ENCODE measurements at regions not wholly inside any gene's neighbourhood (a gene's known extent, or its start where the extent isn't known, plus 50 kb on each side); places are given as distances from the start of the nearest gene placed in this dataset.
"Not testable (repeated sequence)": the region's sequence is repeated elsewhere in the genome, so short reads cannot be mapped to it uniquely, and the experiment has no call there.

DNA sequence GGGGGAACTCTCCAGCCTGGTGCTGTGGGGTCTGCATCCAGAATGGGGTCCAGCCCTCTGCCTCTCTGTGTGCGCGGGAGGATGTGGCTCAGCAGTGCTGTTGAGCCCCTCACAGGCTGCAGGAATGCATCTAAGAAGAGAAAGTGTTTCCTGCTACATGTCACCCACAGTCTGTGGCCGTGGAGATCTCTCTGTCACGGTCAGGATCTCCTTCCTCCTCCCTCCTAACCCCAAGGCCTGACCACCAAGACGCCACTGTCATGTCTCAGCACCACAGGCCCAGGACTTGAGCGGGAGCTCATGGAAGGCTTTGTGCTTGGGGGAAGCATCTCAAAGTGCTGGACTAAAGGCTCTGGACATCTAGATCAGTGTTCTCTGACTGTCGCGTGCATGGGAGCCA is 90.1 kb downstream of the SREK1 start:
- DNase-seq (ENCODE audit: low read depth, low spot score), result no peak

DNA sequence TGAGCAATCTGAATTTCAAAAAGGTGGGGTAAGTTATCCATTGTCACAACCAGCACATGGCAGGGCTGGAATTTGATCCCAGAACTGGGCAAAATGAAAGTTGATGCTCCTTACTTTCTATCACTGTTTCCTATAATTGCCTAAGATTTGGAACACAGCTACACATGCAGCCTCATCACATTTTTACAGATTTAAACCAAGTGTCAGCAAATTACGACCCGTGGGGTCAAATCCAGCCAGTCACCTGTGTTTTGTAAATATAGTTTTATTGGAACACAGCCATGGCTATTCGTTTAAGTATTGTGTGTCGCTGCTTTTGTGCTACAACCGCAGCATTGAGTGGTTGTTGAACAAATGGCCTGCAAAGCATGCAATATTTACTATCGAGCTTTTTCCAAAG is 94.3 kb downstream of the SREK1 start:
- no peak for DNase-seq (ENCODE audit: low read depth, low spot score)

DNA sequence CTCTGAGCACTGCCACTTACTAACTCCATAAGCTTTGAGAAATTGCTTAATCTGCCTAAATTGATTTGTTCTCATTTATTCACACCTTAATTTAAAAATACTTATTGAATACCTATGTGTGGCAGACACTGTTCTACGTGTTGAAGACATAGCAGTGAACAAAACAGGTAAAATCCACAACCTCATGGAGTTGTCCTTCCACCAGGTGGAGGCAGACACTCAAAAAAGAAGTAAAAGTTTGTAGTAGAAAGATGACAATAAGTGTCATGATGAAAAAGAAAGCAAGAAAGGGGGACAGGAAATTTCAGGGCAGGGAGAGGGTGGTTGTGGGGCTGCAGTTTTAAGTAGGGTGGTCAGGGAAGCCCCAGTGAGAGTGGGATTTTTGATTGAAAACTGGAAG is 94.9 kb downstream of the SREK1 start:
- DNase-seq (ENCODE audit: low read depth, low spot score), result no peak

DNA sequence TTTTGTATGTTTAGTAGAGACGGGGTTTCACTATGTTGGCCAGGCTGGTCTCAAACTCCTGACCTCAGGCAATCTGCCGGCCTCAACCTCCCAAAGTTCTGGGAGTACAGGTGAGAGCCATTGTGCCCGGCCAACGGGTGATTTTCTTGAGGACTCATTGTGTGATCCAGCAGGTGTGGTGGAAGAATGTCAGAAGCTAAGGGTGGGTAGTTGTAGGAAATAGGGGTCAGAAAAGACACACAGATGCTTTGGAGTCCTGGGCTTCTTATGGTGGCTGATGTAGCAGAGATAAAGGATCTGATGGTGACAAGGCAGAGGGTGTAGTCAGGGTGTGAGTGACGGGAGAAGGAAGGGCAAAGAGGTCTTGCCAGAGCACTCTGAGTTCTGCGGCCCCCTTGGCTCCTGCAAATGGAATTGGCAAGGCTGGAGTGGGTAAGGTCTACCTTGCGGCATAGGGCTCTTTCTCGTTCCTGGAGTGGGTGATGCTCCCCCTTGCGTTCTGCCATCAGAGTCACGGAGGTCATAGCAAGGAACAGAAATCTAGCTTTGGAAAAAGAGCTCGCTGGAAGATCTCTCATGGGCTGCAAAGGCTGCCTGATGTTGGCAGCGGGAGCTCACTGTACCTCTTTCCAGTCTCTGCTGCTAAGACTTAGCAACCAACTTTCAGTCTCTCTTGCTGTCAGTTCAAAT is 97.2 kb downstream of the SREK1 start:
- no peak for DNase-seq (ENCODE audit: low read depth, low spot score)

DNA sequence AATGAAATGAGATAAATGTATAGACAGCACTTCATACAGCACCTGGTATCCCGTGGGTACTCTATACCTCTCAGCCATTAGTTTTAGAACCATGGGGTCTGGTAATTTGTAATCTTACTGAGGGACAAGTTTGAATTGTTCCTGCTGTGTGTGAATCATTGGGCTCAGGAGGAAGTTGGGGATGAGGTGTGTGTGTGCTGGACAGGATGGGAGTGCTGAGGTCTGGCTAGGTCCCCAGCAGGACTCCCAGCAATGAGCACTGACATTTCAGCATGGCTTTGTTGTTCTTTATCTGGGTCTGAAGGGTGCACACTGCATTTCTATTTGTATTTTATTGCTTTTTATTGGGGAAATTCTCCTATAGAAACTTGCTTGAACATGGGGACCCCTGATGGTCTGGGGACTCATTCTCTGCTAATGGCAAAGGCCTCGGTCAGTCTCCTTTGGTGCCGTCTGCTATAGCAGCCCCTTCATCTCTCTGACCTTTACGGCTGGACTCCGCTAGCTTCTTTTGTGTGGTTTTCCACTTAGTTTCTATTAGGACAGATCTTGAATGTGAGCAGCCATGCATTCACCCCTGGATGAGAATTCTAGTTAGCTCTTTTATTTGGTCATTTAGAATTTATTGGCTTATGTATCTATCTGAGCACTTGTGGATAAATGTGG is 98.1 kb downstream of the SREK1 start:
- DNase-seq (ENCODE audit: low read depth, low spot score), result no peak

DNA sequence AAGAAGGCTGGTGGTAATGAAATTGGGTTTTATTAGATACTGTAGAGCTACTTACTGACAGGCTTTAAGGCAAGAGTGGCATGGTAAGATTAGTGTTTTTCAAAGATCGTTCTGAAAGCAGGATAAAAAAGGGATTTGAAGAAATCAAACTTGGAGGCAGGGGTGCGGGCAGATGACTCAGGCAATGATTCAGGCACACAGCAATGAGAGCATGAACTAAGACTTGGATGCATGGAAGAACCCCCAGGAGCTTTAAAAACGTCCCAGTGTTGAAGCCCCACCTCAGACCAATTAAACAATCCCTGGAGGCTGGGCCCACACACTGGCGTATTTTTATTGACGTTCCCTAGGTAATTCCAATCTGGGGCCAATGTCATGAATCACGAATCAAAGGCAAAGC is 102.5 kb downstream of the SREK1 start:
- no peak for DNase-seq (ENCODE audit: low read depth, low spot score)

DNA sequence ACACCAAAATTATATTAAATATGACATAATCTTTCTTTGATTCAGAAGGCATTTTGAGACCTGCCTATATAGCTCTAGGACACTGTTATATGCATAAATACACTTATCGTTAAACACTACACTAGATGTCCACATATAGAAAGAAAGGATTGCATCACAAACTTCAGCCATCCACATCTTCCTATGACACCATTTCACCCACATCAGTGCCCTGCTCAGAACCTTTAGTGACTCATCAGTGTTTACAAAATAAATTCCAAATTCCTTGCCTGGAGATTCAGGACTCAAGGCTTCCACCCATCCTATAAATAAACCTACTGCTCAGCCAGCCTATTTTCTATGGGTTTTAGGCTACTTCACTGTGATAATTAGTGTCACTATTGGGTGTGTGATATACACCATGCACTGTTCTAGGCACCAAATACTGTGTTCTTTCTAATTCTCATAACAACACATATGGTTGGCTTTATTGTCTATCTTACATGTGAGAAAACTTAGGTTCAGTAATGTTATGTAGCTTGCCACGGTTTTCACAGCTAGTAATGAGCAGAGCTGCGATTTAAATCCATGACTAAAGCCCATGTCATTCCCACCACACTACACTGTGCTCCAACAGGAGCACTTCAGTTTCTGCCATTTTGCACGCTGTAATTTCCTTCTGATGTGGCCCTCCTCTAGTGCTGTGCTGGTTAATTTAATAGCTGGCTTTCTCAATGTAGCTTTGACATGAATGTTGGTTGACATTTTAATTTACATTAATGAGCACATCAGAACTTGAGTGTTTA is 103.3 kb downstream of the SREK1 start:
- DNase-seq (ENCODE audit: low read depth, low spot score), result no peak

DNA sequence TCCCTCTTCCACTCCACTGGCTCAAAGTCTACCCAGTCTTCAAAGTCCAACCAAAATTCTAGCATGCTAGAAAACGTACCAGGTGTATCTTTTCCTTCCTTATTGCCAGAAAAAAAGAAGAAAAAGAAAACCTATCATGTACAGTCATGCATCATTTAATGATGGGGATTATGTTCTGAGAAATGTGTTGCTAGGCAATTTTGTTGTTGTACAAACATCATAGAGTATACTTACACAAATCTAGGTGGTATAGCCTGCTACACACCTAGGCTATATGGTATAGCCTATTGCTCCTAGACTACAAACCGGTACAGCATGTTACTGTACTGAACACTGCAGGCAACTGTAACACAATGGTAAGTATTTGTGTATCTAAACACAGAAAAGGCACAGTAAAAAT is 104.8 kb downstream of the SREK1 start:
- no peak for DNase-seq (ENCODE audit: low read depth, low spot score)

DNA sequence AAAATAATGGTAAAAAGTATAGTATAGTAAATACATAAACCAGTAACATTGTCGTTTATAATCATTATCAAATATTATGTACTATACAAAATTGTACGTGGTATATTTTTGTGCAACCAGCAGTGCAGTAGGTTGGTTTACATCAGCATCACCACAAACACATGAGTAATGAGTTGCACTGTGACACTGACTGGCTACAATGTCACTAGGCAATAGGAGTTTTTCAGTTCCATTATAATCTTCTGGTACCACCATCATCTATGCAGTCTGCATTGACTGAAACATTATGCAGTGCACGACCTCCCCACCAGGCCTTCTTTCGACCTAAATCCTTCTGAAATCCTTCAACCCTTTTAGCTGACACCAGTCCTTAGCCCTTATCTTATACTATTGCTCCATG is 105.8 kb downstream of the SREK1 start:
- DNase-seq (ENCODE audit: low read depth, low spot score), result no peak

DNA sequence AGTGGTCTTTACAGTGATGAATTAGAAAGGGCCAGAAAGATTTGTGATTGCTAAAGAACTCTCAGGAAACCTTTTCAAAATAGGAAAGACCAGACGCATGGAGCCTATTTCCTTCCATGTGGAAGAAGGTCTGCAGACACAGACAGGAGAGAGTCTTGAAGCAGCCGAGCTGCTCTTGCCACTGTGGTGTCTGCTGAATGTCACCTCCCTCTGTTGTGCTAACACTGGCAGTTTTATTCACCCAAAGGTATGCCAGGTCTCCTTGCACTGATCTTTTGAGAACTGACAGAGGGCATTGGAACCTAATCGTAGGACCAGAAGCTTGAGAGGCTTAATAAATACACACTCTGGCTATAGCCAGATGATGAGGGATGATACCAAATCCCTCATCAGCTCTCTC is 108.7 kb downstream of the SREK1 start:
- DNase-seq (ENCODE audit: low read depth, low spot score), result no peak

DNA sequence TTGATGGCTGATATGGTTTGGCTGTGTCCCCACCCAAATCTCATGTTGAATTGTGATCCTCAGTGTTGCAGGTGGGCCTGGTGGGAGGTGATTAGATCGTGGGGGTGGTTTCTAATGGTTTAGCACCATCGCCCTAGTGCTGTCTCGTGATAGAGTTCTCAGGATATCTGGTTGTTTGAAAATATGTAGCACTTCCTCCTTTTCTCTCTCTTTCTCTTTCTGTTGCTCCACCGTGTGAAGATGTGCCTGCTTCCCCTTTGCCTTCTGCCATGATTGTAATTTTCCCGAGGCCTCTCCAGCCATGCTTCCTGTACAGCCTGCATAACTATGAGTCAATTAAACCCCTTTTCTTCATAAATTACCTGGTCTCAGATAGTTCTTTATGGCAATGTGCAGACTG is 111.6 kb downstream of the SREK1 start:
- no peak for DNase-seq (ENCODE audit: low read depth, low spot score)

DNA sequence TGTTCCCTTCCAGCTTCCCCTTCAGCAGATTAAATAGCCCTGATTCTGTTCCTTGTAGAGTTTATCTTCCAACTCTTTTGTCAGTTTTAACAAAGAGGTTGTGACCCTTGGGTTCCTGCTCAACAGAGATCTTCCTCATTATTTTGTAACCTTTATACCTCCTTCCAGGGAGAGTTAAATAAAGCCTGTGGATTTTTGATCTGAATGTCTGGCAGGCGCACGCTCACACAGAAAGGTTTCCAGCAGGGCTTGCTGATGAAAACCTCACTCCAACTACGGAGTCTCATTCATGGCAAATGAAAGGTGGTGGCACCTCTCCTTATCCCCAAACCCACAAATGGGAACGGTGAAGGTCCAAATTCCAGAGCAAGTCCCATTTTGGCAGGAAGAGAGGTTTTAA is 129.0 kb downstream of the SREK1 start:
- no peak for DNase-seq (ENCODE audit: low read depth, low spot score)

DNA sequence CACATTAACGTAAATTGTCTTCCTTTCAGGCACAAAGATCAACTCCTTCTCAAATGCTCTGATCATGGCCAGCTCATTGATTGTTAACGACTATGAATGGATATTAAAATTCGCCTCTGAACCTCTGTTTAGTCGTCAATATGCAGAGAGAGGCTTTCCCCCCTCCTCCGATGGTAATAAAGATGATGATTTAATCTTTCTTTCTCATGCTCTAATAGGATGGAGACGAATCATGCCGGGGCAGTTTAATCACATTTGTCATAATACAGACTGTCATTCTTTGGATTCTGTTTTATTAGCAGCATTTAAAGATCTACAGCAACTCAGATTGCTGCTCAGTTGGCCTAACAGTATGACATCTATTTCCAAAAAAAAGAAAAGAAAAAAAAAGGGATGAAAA is 132.9 kb downstream of the SREK1 start:
- DNase-seq (ENCODE audit: low read depth, low spot score), result no peak

DNA sequence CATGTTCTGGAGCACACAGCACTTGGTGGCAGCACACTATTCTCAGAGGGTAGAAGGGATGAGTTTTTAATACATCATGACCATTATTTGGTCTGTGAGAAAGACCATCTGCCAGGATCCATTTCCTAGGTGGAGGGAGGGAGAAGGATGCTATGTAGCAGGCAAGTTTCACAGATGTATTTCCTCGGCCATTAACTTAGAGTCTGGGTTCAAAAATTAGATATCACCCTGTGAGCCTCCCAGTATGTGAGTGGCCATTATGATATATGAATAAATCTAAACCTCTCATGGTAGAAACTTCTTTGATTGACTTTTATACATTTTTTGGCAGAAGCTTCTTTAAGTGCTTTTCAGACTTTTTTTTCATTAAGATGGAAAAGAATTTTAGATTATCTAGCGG is 133.9 kb downstream of the SREK1 start:
- no peak for DNase-seq (ENCODE audit: low read depth, low spot score)

DNA sequence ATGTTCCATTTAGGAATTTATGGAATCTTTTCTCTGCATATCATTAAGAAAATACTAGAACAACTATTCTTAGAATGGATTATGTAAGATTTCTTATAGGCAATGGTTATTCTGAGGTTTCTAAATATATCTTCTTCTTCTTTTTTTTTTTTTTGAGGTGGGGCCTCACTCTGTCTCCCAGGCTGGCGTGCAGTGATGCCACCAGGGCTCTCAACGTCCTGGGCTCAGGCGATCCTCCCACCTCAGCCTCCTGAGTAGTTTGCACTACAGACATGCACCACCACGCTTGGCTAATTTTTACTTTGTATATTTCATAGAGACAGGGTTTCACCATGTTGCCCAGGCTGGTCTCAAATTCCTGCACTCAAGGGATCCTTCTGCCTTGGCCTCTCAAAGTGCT is 137.2 kb downstream of the SREK1 start:
- no peak for DNase-seq (ENCODE audit: low read depth, low spot score)

DNA sequence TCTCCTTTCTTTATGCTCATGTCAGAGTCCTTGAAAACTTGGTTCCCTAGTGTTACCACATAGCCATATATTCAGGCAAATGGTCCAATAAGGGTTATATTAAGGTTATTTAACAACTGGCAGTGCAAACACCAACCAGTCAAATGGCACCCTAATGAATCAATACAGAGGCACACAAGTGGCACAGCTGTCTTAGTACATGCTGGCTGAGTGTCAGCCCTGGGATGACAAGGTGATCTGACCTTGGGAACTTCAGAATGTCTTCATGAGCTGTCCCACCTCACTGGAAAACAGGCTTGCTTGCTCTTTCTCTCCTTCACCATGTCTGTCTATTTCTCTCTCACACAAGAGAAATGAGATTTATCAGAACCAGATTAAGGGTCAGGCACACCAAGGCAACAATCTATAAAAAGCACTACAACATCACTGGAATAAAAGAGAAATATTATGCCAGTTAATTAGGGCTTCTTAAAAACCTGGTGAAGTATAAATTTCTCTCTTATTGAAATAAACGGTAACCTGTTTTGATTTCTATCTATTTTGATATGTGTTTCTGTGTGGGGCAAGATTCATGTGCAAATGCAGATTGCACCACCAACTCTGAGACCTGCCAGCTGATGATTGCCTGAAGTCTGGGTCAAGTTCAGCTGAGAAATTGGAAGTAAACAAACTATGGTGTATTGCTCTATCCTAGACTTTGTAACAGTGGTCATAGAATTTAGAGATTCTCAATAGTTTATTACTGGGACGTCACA is 140.7 kb downstream of the SREK1 start:
- DNase-seq (ENCODE audit: low read depth, low spot score), result no peak

DNA sequence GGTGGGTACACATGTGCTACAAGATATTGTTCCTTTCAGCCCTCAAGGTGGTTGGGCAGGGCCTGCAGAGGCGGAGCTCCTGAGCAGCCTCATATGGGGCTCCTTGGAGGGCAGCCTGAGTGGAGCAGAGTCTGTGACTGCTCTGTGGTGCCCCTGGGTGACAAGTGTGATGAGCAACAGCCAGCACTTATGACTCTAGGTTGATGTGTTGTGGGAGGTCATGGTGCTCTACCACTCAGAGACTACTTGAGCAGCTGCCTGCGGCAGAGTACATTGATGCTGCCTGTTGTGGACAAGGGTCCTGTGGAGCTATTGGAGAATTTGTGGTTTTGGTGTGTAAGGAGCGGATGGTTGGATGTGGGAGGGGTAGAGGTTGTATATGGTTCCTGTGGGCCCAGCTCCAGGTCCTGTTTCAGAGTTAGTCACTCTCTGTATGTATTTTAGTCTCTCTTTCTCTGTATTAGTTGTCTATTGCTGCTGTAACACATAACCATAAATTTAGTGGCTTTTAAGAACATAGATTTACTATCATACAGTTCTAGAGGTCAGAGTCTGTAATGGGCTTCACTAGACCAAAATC is 141.3 kb downstream of the SREK1 start:
- DNase-seq (ENCODE audit: low read depth, low spot score), result no peak

DNA sequence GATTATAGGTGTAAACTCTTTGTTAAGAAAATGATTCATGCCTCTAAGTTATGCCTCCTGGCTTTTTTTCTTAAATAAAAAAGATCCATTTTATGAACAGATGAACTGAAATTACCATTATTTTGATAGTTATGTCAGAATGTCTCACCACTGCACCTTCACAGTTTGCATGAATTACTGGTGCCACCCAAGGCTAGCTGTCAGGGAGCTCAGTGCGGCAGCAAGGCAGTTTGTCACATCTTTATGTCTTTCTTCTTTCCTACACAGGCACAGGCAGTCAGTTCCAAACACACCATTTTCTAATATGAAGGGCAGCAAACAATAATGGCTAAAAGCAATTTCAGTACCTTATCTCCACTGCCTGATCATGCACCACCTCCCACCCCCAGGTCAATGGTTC is 147.7 kb downstream of the SREK1 start:
- DNase-seq (ENCODE audit: low read depth, low spot score), result no peak

DNA sequence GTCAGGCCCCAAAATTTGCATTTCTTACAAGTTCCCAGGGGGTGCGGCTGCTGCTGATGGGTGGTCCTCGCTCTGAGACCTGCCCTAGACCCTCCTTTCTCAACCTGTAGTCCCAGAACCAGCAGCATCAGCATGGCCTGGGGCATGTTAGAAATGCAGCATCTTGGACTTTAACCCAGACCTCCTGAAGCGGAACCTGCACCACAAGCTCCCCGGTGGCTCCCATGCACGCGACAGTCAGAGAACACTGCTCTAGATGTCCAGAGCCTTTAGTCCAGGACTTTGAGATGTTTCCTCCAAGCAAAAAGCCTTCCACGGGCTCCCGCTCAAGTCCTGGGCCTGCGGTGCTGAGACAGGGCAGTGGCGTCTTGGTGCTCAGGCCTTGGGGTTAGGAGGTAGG is 149.8 kb downstream of the SREK1 start:
- DNase-seq (ENCODE audit: low read depth, low spot score), result not testable (repeated sequence)

DNA sequence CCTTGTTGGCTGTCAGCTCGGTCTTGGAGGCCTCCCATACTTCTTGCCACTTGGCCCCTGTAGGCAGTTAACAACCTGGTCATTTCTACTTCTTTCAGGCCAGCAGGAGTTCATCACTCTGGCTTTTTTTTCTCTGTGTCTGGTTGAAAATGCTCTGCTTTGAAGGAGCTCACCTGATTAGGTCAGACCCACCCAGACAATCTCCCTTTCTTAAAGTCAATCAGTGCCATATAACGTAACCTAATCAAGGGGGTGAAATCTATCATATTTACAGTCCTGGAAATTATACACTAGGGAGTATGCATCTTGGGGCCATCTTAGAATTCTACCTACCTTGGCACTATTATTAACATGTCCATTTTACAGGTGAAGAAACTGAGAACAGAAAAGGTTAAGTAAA is 155.4 kb downstream of the SREK1 start:
- no peak for DNase-seq (ENCODE audit: low read depth, low spot score)

DNA sequence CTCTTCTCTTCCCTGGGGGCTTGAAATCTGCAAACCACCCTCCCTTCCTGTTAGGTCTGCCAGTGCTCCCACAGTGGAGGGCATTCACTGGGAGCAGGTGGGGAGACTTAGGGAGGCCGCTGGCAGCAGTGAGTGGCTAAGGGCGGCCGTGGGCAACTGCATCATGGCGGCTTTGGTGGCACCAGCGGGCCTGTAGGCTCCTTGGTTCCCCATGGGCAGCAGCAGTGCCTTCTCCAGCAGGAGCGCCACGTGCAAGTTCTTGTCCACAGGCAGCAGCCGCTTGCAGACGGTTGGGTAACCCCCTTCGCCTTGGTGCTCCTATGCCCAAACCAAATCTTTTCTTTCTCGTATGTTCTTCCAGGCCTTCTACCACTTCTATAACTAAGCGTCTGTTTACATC is 158.2 kb downstream of the SREK1 start:
- no peak for DNase-seq (ENCODE audit: low read depth, low spot score)

All from pulmonary artery endothelial cell (primary cell).